AG10803 (cell line): ENCODE measurements at regions not wholly inside any gene's neighbourhood (a gene's known extent, or its start where the extent isn't known, plus 50 kb on each side); places are given as distances from the start of the nearest gene placed in this dataset.
A peak's percentile ranks its signal among the peaks of the same experiment; 100 is the strongest.

Source experiments
- DNase-seq: peaks from one replicate; pipeline ENCODE4 v3.0.0; 2010; ENCODE audit warnings: low read depth
- H3K4me3 ChIP-seq: 2 replicates; pipeline ENCODE4 v1.5.1; 2011; ENCODE audit warnings: mild to moderate bottlenecking, low read length, control low read depth
- CTCF ChIP-seq: conservative IDR thresholded peaks from 2 replicates; pipeline ENCODE4 v1.5.1; 2011; ENCODE audit warnings: mild to moderate bottlenecking, low read length, control low read depth, inconsistent platforms

GRCh38 chr6:77403424-77403823 is 59.9 kb downstream of the HTR1B start:
- no peak for TF ChIP-seq CTCF
- DNase-seq, result peak; percentile 65
- H3K4me3 ChIP-seq, result no peak overlapping the region

- TF ChIP-seq CTCF, result no peak
These were observed 62.1 kb downstream of the HTR1B start for GRCh38 chr6:77401231-77401630.

GRCh38 chr6:77397561-77397960 is 65.7 kb downstream of the HTR1B start:
- H3K4me3 ChIP-seq, result no peak overlapping the region
- TF ChIP-seq CTCF, result no peak
- DNase-seq, result no peak

More at GRCh38 chr6:77401231-77401630, 62.1 kb downstream of the HTR1B start:
- H3K4me3 ChIP-seq, result no peak overlapping the region
- DNase-seq, result no peak

- no peak for TF ChIP-seq CTCF
- no peak for DNase-seq
These were observed 73.9 kb downstream of the HTR1B start for GRCh38 chr6:77389402-77389801.

GRCh38 chr6:77383026-77383425 is 80.3 kb downstream of the HTR1B start:
- no peak for TF ChIP-seq CTCF
- DNase-seq, result no peak

More at GRCh38 chr6:77389402-77389801, 73.9 kb downstream of the HTR1B start:
- H3K4me3 ChIP-seq, result no peak overlapping the region

GRCh38 chr6:77373955-77374354 is 89.3 kb downstream of the HTR1B start:
- no peak for DNase-seq
- no peak overlapping the region for H3K4me3 ChIP-seq
- no peak for TF ChIP-seq CTCF

More at GRCh38 chr6:77383026-77383425, 80.3 kb downstream of the HTR1B start:
- no peak overlapping the region for H3K4me3 ChIP-seq

GRCh38 chr6:77371748-77372147 is 91.5 kb downstream of the HTR1B start:
- no peak for DNase-seq
- H3K4me3 ChIP-seq, result no peak overlapping the region
- no peak for TF ChIP-seq CTCF
